ENCODE measurements at regions not wholly inside any gene's neighbourhood (a gene's known extent, or its start where the extent isn't known, plus 50 kb on each side); places are given as distances from the start of the nearest gene placed in this dataset.
A peak's percentile ranks its signal among the peaks of the same experiment; 100 is the strongest.

- no peak for DNase-seq (ENCODE audit: low read depth, low spot score)
These were observed 321.3 kb downstream of the BLID start for GRCh38 chr11:121794671-121795141.

GRCh38 chr11:121793916-121794315 lies 322.1 kb downstream of the BLID start:
- DNase-seq (ENCODE audit: low read depth, low spot score) = no peak

- DNase-seq (ENCODE audit: low read depth, low spot score) = no peak
These were observed 322.7 kb downstream of the BLID start for GRCh38 chr11:121793291-121793690.

- DNase-seq (ENCODE audit: low read depth, low spot score) = no peak
These were observed 323.8 kb downstream of the BLID start for GRCh38 chr11:121792185-121792584.

- no peak for DNase-seq (ENCODE audit: low read depth, low spot score)
These were observed 325.6 kb downstream of the BLID start for GRCh38 chr11:121790430-121790829.

GRCh38 chr11:121780971-121781370 lies 328.2 kb upstream of the SORL1-AS1 start:
- no peak for DNase-seq (ENCODE audit: low read depth, low spot score)

- no peak for DNase-seq (ENCODE audit: low read depth, low spot score)
These were observed 324.3 kb upstream of the SORL1-AS1 start for GRCh38 chr11:121777056-121777455.

GRCh38 chr11:121775276-121775675 lies 322.5 kb upstream of the SORL1-AS1 start:
- DNase-seq (ENCODE audit: low read depth, low spot score) = no peak

- DNase-seq (ENCODE audit: low read depth, low spot score) = no peak
These were observed 320.3 kb upstream of the SORL1-AS1 start for GRCh38 chr11:121773076-121773475.

- no peak for DNase-seq (ENCODE audit: low read depth, low spot score)
These were observed 318.3 kb upstream of the SORL1-AS1 start for GRCh38 chr11:121770939-121771595.

- no peak for DNase-seq (ENCODE audit: low read depth, low spot score)
These were observed 316.4 kb upstream of the SORL1-AS1 start for GRCh38 chr11:121769191-121769590.

GRCh38 chr11:121767433-121767832 lies 314.7 kb upstream of the SORL1-AS1 start:
- no peak for DNase-seq (ENCODE audit: low read depth, low spot score)

- no peak for DNase-seq (ENCODE audit: low read depth, low spot score)
These were observed 314.2 kb upstream of the SORL1-AS1 start for GRCh38 chr11:121766991-121767390.

- no peak for DNase-seq (ENCODE audit: low read depth, low spot score)
These were observed 313.4 kb upstream of the SORL1-AS1 start for GRCh38 chr11:121766166-121766565.

- no peak for DNase-seq (ENCODE audit: low read depth, low spot score)
These were observed 310.8 kb upstream of the SORL1-AS1 start for GRCh38 chr11:121763526-121763925.

GRCh38 chr11:121762820-121763219 lies 310.1 kb upstream of the SORL1-AS1 start:
- no peak for DNase-seq (ENCODE audit: low read depth, low spot score)

GRCh38 chr11:121761186-121761585 lies 308.4 kb upstream of the SORL1-AS1 start:
- no peak for DNase-seq (ENCODE audit: low read depth, low spot score)

- peak; percentile 25 for DNase-seq (ENCODE audit: low read depth, low spot score)
These were observed 304.8 kb upstream of the SORL1-AS1 start for GRCh38 chr11:121757480-121758125.

- no peak for DNase-seq (ENCODE audit: low read depth, low spot score)
These were observed 303.1 kb upstream of the SORL1-AS1 start for GRCh38 chr11:121755906-121756305.

GRCh38 chr11:121755191-121755590 lies 302.4 kb upstream of the SORL1-AS1 start:
- no peak for DNase-seq (ENCODE audit: low read depth, low spot score)

- DNase-seq (ENCODE audit: low read depth, low spot score) = no peak
These were observed 301.8 kb upstream of the SORL1-AS1 start for GRCh38 chr11:121754598-121754997.

GRCh38 chr11:121749691-121750090 lies 296.9 kb upstream of the SORL1-AS1 start:
- DNase-seq (ENCODE audit: low read depth, low spot score) = no peak

GRCh38 chr11:121748068-121748467 lies 295.3 kb upstream of the SORL1-AS1 start:
- no peak for DNase-seq (ENCODE audit: low read depth, low spot score)
